T-helper 2 cell treated with Interferon-gamma antibody and Interleukin-4, amounts not matched to agents 5 μg/mL and 100 μg/mL, for 36 hours (primary cell): ENCODE measurements at regions not wholly inside any gene's neighbourhood (a gene's known extent, or its start where the extent isn't known, plus 50 kb on each side); places are given as distances from the start of the nearest gene placed in this dataset.

ENCODE experiments used
- DNase-seq: peaks from one replicate; pipeline ENCODE4 v3.0.0; 2021; ENCODE audit warnings: low spot score
- H3K27ac Mint-ChIP-seq: one replicate; pipeline ENCODE4 v1.8.0; 2021; ENCODE audit warnings: mild to moderate bottlenecking, mixed read lengths
- H3K27me3 Mint-ChIP-seq: one replicate; pipeline ENCODE4 v1.8.0; 2021; ENCODE audit warnings: low read depth, mixed read lengths
- H3K36me3 Mint-ChIP-seq: one replicate; pipeline ENCODE4 v1.8.0; 2021; ENCODE audit warnings: low read depth, mixed read lengths
- H3K4me1 Mint-ChIP-seq: one replicate; pipeline ENCODE4 v1.8.0; 2021; ENCODE audit warnings: low read depth, mixed read lengths
- H3K4me3 Mint-ChIP-seq: one replicate; pipeline ENCODE4 v1.8.0; 2022; ENCODE audit warnings: mild to moderate bottlenecking, moderate library complexity, mixed read lengths
- H3K9me3 Mint-ChIP-seq: one replicate; pipeline ENCODE4 v1.8.0; 2021; ENCODE audit warnings: mixed read lengths

- Mint-ChIP-seq H3K27ac (no peak overlapping the region), H3K4me3 (no peak overlapping the region), H3K9me3 (peaks cover 9% of the 10 kb centered on the region), H3K4me1 (no peaks in the 10 kb centered on the region), H3K27me3 (no peaks in the 10 kb centered on the region), H3K36me3 (no peaks in the 10 kb centered on the region)
- DNase-seq, result no peak
Observed at GRCh38 chr14:38799671-38800070, 303.4 kb downstream of the SEC23A start.

- no peaks in the 10 kb centered on the region for H3K27me3 Mint-ChIP-seq
- no peaks in the 10 kb centered on the region for H3K36me3 Mint-ChIP-seq
- H3K27ac Mint-ChIP-seq, result no peak overlapping the region
- no peaks in the 10 kb centered on the region for H3K4me1 Mint-ChIP-seq
- DNase-seq, result no peak
- H3K4me3 Mint-ChIP-seq, result no peak overlapping the region
- H3K9me3 Mint-ChIP-seq, result no peaks in the 10 kb centered on the region
Observed at GRCh38 chr14:38794677-38795076, 308.4 kb downstream of the SEC23A start.

GRCh38 chr14:38791862-38792261, 311.2 kb downstream of the SEC23A start:
- Mint-ChIP-seq H3K4me1 (no peaks in the 10 kb centered on the region), H3K36me3 (no peaks in the 10 kb centered on the region), H3K9me3 (no peaks in the 10 kb centered on the region), H3K27me3 (no peaks in the 10 kb centered on the region), H3K4me3 (no peak overlapping the region), H3K27ac (no peak overlapping the region)
- no peak for DNase-seq

GRCh38 chr14:38790916-38791315, 312.1 kb downstream of the SEC23A start:
- no peaks in the 10 kb centered on the region for H3K9me3 Mint-ChIP-seq
- H3K27ac Mint-ChIP-seq, result no peak overlapping the region
- H3K4me1 Mint-ChIP-seq, result no peaks in the 10 kb centered on the region
- no peaks in the 10 kb centered on the region for H3K27me3 Mint-ChIP-seq
- no peak for DNase-seq
- H3K36me3 Mint-ChIP-seq, result no peaks in the 10 kb centered on the region
- H3K4me3 Mint-ChIP-seq, result no peak overlapping the region

- Mint-ChIP-seq H3K36me3 (no peaks in the 10 kb centered on the region), H3K27me3 (no peaks in the 10 kb centered on the region), H3K9me3 (no peaks in the 10 kb centered on the region), H3K4me1 (no peaks in the 10 kb centered on the region), H3K4me3 (no peak overlapping the region), H3K27ac (no peak overlapping the region)
- DNase-seq, result no peak
Observed at GRCh38 chr14:38789805-38790204, 313.2 kb downstream of the SEC23A start.

GRCh38 chr14:38788060-38788459, 315.0 kb downstream of the SEC23A start:
- no peaks in the 10 kb centered on the region for H3K9me3 Mint-ChIP-seq

GRCh38 chr14:38786921-38787320, 316.1 kb downstream of the SEC23A start:
- no peak overlapping the region for H3K4me3 Mint-ChIP-seq
- no peak for DNase-seq
- no peaks in the 10 kb centered on the region for H3K9me3 Mint-ChIP-seq
- H3K4me1 Mint-ChIP-seq, result no peaks in the 10 kb centered on the region
- no peaks in the 10 kb centered on the region for H3K27me3 Mint-ChIP-seq
- no peaks in the 10 kb centered on the region for H3K36me3 Mint-ChIP-seq
- no peak overlapping the region for H3K27ac Mint-ChIP-seq

More at GRCh38 chr14:38788060-38788459, 315.0 kb downstream of the SEC23A start:
- no peak for DNase-seq
- no peaks in the 10 kb centered on the region for H3K4me1 Mint-ChIP-seq
- H3K27ac Mint-ChIP-seq, result no peak overlapping the region
- H3K4me3 Mint-ChIP-seq, result no peak overlapping the region
- no peaks in the 10 kb centered on the region for H3K27me3 Mint-ChIP-seq
- H3K36me3 Mint-ChIP-seq, result no peaks in the 10 kb centered on the region

GRCh38 chr14:38777401-38777800, 325.6 kb downstream of the SEC23A start:
- Mint-ChIP-seq H3K27ac (no peak overlapping the region), H3K36me3 (no peaks in the 10 kb centered on the region), H3K9me3 (no peaks in the 10 kb centered on the region), H3K27me3 (no peaks in the 10 kb centered on the region), H3K4me3 (no peak overlapping the region), H3K4me1 (no peaks in the 10 kb centered on the region)
- DNase-seq, result no peak

GRCh38 chr14:38775986-38776385, 327.0 kb downstream of the SEC23A start:
- no peaks in the 10 kb centered on the region for H3K9me3 Mint-ChIP-seq
- H3K36me3 Mint-ChIP-seq, result no peaks in the 10 kb centered on the region
- H3K27ac Mint-ChIP-seq, result no peak overlapping the region

GRCh38 chr14:38774162-38774561, 328.9 kb downstream of the SEC23A start:
- Mint-ChIP-seq H3K36me3 (no peaks in the 10 kb centered on the region), H3K4me3 (no peak overlapping the region), H3K27ac (no peak overlapping the region), H3K4me1 (no peaks in the 10 kb centered on the region), H3K9me3 (no peaks in the 10 kb centered on the region), H3K27me3 (no peaks in the 10 kb centered on the region)
- DNase-seq, result no peak

More at GRCh38 chr14:38775986-38776385, 327.0 kb downstream of the SEC23A start:
- no peak for DNase-seq
- Mint-ChIP-seq H3K27me3 (no peaks in the 10 kb centered on the region), H3K4me1 (no peaks in the 10 kb centered on the region), H3K4me3 (no peak overlapping the region)

- H3K27ac Mint-ChIP-seq, result no peak overlapping the region
- DNase-seq, result no peak
- no peaks in the 10 kb centered on the region for H3K4me1 Mint-ChIP-seq
- H3K9me3 Mint-ChIP-seq, result no peaks in the 10 kb centered on the region
- H3K27me3 Mint-ChIP-seq, result no peaks in the 10 kb centered on the region
- no peaks in the 10 kb centered on the region for H3K36me3 Mint-ChIP-seq
- no peak overlapping the region for H3K4me3 Mint-ChIP-seq
Observed at GRCh38 chr14:38770251-38770650, 332.8 kb downstream of the SEC23A start.

DNA sequence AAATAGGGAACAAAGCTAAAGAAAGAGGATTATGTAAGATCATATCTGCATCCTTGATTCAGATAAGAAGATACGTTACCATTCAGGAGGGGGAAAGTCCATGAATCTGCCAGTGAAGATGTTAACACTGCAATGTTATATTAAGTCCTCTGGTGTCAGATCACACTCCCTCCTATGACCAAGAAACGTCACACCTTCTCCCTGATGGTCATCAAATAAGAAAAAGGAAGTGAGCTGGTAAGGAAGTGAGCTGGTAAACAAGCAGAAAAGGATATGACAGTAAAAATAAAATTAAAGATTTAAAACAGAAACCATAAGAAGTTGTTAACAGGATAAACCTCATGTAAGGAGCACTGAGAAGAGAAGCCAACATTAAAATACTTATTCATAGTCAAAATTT, 340.2 kb downstream of the SEC23A start:
- no peak for DNase-seq
- no peaks in the 10 kb centered on the region for H3K36me3 Mint-ChIP-seq
- no peaks in the 10 kb centered on the region for H3K4me1 Mint-ChIP-seq
- no peaks in the 10 kb centered on the region for H3K9me3 Mint-ChIP-seq
- no peaks in the 10 kb centered on the region for H3K27me3 Mint-ChIP-seq
- no peak overlapping the region for H3K27ac Mint-ChIP-seq
- no peak overlapping the region for H3K4me3 Mint-ChIP-seq

DNA sequence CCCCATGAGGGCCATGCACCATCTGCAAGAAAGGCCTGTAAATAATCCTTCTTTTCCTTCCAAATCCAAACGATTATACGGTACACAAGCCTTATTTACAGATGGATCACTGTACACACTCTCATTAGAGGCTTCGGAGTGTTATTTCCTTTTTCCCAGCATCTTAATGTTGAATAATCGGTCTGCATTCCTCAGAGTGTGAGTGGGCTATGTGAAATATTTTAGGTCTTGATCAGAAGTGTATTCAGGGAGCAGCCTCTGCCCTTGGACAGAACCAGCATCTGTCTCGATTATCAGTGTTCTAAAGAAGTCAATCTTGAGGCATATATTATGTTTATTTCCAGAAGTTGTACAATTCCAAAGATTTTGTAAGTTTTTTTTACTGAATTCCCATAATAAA, 340.6 kb downstream of the SEC23A start:
- Mint-ChIP-seq H3K27ac (no peak overlapping the region), H3K36me3 (no peaks in the 10 kb centered on the region), H3K27me3 (no peaks in the 10 kb centered on the region), H3K4me3 (no peak overlapping the region), H3K9me3 (no peaks in the 10 kb centered on the region), H3K4me1 (no peaks in the 10 kb centered on the region)
- no peak for DNase-seq

DNA sequence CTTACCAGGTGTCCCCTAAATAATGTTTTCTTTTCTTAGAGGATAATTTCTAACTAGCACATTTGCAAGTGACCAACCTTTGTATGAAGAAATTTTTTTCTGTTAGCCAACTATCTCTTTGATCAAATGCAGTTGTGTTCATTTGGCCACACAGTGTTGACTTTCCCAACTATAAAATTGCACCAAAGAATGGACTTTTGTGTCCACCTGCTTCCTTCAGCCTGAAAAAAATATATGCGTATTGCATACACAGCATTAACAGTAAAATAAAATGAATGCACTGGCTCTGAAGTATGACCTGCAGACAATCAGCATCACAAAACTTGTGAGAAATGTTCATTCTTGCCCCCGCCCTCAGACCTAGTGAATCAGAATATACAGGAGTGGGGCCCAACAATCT, 342.0 kb downstream of the SEC23A start:
- H3K27me3 Mint-ChIP-seq, result no peaks in the 10 kb centered on the region
- DNase-seq, result no peak
- H3K9me3 Mint-ChIP-seq, result no peaks in the 10 kb centered on the region
- H3K27ac Mint-ChIP-seq, result no peak overlapping the region
- H3K36me3 Mint-ChIP-seq, result no peaks in the 10 kb centered on the region
- no peaks in the 10 kb centered on the region for H3K4me1 Mint-ChIP-seq
- no peak overlapping the region for H3K4me3 Mint-ChIP-seq

DNA sequence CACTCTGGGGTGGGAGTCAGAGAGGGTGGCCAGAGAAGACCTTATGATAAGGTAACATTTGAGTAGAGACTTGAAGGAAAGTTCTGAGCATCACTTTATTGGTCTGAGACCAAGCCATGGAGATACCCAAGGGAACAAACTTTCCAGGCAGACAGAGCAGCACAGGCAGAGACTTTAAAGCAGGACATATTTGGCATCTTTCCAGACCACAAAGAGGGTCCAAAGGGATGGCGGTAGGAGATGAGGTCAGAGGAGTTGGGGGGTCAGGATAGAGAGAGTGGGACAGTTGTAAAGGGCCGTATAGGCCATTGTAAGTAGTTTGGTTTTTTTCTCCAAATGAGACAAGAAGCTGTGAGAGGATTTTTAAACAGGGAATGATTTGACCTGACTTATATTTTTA, 344.4 kb downstream of the SEC23A start:
- no peak for DNase-seq
- Mint-ChIP-seq H3K36me3 (no peaks in the 10 kb centered on the region), H3K9me3 (no peaks in the 10 kb centered on the region), H3K27me3 (no peaks in the 10 kb centered on the region), H3K4me1 (no peaks in the 10 kb centered on the region), H3K27ac (no peak overlapping the region), H3K4me3 (no peak overlapping the region)
